ENCODE measurements at regions not wholly inside any gene's neighbourhood (a gene's known extent, or its start where the extent isn't known, plus 50 kb on each side); places are given as distances from the start of the nearest gene placed in this dataset.

GRCh38 chr1:9440763-9441194 is 98.5 kb upstream of the SLC25A33 start:
- peak overlapping the region; percentile 74 to 85 (median 78) for H3K27ac ChIP-seq (replicated peaks in 1 of 4)

GRCh38 chr1:9441451-9442133 is 97.7 kb upstream of the SLC25A33 start:
- Histone ChIP-seq H3K27me3 (no peaks in the 10 kb centered on the region), H3K4me3 (no peak overlapping the region), H3K36me3 (no peaks in the 10 kb centered on the region), H3K4me1 (peaks cover 36 to 71% (median 61%) of the 10 kb centered on the region in 4 donors), H3K9me3 (no peaks in the 10 kb centered on the region), H3K27ac (replicated peaks in 1 of 4) (peak overlapping the region; percentile 74 to 85 (median 78))
- TF ChIP-seq POLR2AphosphoS5 (IDR thresholded peaks at IDR 0.05) (peak; percentile 19 to 41), CTCF (IDR thresholded peaks at IDR 0.05) (no peak)
- WGBS = 68% methylated on average over 19 of the region's 20 CpGs
- intact Hi-C loops (cut with DNase I) = loop anchor here (10.0 kb wide), 1 partner anchor 67 kb away; no protein-coding TSS in a partner anchor
- no peak for DNase-seq (ENCODE audit: extremely low spot score)

More at GRCh38 chr1:9440763-9441194, 98.5 kb upstream of the SLC25A33 start:
- H3K9me3 ChIP-seq = no peaks in the 10 kb centered on the region
- TF ChIP-seq EP300 (IDR thresholded peaks at IDR 0.05) = no peak
- TF ChIP-seq POLR2A (IDR thresholded peaks at IDR 0.05; ENCODE audit: low read depth) = no peak
- no peak for TF ChIP-seq CTCF (IDR thresholded peaks at IDR 0.05)
- no peak for TF ChIP-seq POLR2AphosphoS5 (IDR thresholded peaks at IDR 0.05)
- no peaks in the 10 kb centered on the region for H3K27me3 ChIP-seq
- intact Hi-C loops (cut with DNase I) = loop anchor here (10.0 kb wide), 1 partner anchor 66 kb away; no protein-coding TSS in a partner anchor
- no peak overlapping the region for H3K4me3 ChIP-seq
- no peaks in the 10 kb centered on the region for H3K36me3 ChIP-seq
- H3K4me1 ChIP-seq = peaks cover 44 to 77% (median 62%) of the 10 kb centered on the region in 4 donors
- DNase-seq (ENCODE audit: extremely low spot score) = no peak
- WGBS = 88% methylated on average over 3 of the region's 3 CpGs

- H3K27me3 ChIP-seq = no peaks in the 10 kb centered on the region
- WGBS = 68% methylated on average over 8 of the region's 8 CpGs
- no peak for DNase-seq (ENCODE audit: extremely low spot score)
- H3K9me3 ChIP-seq = no peaks in the 10 kb centered on the region
- H3K27ac ChIP-seq (replicated peaks in 1 of 4) = peak overlapping the region; percentile 77 to 85 (median 80)
- intact Hi-C loops (cut with DNase I) = loop anchor here (10.0 kb wide), 1 partner anchor 68 kb away; no protein-coding TSS in a partner anchor
- peaks cover 31 to 66% (median 56%) of the 10 kb centered on the region in 4 donors for H3K4me1 ChIP-seq
- no peaks in the 10 kb centered on the region for H3K36me3 ChIP-seq
- H3K4me3 ChIP-seq = no peak overlapping the region
- TF ChIP-seq POLR2AphosphoS5 (IDR thresholded peaks at IDR 0.05) (no peak), CTCF (IDR thresholded peaks at IDR 0.05) (no peak), EP300 (IDR thresholded peaks at IDR 0.05) (no peak), POLR2A (IDR thresholded peaks at IDR 0.05; ENCODE audit: low read depth) (no peak)
Observed at GRCh38 chr1:9442278-9442846, 96.9 kb upstream of the SLC25A33 start.

GRCh38 chr1:9442986-9443385 is 96.3 kb upstream of the SLC25A33 start:
- Histone ChIP-seq H3K4me3 (no peak overlapping the region), H3K27me3 (no peaks in the 10 kb centered on the region), H3K9me3 (no peaks in the 10 kb centered on the region), H3K36me3 (no peaks in the 10 kb centered on the region), H3K27ac (replicated peaks in 1 of 4) (peak overlapping the region; percentile 77 to 85 (median 80)), H3K4me1 (peaks cover 26 to 60% (median 50%) of the 10 kb centered on the region in 4 donors)
- no peak for TF ChIP-seq CTCF (IDR thresholded peaks at IDR 0.05)
- TF ChIP-seq POLR2AphosphoS5 (IDR thresholded peaks at IDR 0.05) = no peak
- TF ChIP-seq POLR2A (IDR thresholded peaks at IDR 0.05; ENCODE audit: low read depth) = no peak
- TF ChIP-seq EP300 (IDR thresholded peaks at IDR 0.05) = no peak
- intact Hi-C loops (cut with DNase I) = loop anchor here (10.0 kb wide), 1 partner anchor 68 kb away; no protein-coding TSS in a partner anchor
- no peak for DNase-seq (ENCODE audit: extremely low spot score)
- WGBS = 90% methylated on average over 3 of the region's 3 CpGs

Data from esophagus muscularis mucosa (tissue), 4 donors.